ENCODE measurements at regions not wholly inside any gene's neighbourhood (a gene's known extent, or its start where the extent isn't known, plus 50 kb on each side); places are given as distances from the start of the nearest gene placed in this dataset.

DNA sequence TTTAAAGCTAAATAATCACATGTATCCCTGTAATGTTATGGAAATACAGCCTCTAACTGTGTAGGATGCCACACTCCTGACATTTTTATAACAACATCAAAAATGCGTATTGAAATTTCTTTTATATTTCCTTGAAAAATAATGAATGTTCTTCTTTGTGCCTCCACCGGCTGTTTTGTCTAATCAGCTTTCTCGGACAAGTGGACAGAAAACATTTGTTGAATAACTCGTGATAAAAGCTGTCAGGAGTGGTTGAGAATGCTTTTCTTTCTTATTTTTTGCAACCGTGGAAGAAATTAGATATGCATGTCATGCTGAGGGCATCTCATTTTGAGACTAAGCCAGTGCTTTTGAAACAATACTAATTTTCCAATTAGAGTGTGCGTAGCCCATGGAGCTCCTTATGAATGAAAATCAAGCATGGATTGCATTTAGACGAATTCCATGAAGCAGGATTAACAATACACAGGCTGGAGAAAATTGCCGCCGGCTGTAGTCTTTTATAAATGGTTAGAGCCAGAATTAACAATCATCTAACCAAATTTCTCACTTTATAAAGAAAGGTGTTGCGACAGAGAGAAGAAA is 614.5 kb upstream of the LCORL start:
- no peak for TF ChIP-seq ZNF24 (IDR thresholded peaks at IDR 0.05)
- TF ChIP-seq ZNF622 (IDR thresholded peaks at IDR 0.05) = no peak
- TF ChIP-seq FOS (IDR thresholded peaks at IDR 0.05; ENCODE audit: borderline replicate concordance, extremely low read depth, insufficient read length) = no peak
- no peak for TF ChIP-seq ATF7 (IDR thresholded peaks at IDR 0.05; ENCODE audit: low read depth)
- no peak for TF ChIP-seq SREBF2 (IDR thresholded peaks at IDR 0.05; ENCODE audit: low read length)
- Histone ChIP-seq H3K36me3 (ENCODE audit: control insufficient read depth in 2 of 2, insufficient read depth in 2 of 2, low read length in 1 of 2) (no peaks in the 10 kb centered on the region), H3K4me2 (ENCODE audit: control insufficient read depth, insufficient read depth) (no peak overlapping the region), H4K20me1 (ENCODE audit: control insufficient read depth, insufficient read depth) (no peaks in the 10 kb centered on the region), H3K9me3 (replicated peaks; ENCODE audit: control insufficient read depth, insufficient read depth, low read length) (no peaks in the 10 kb centered on the region), H3K79me2 (ENCODE audit: control insufficient read depth, insufficient read depth, low read length) (no peaks in the 10 kb centered on the region), H3K27me3 (replicated peaks in 1 of 2; ENCODE audit: control insufficient read depth in 2 of 2, insufficient read depth in 2 of 2, low read length in 1 of 2) (no peaks in the 10 kb centered on the region), H3K9ac (ENCODE audit: control insufficient read depth, insufficient read depth, low read length) (no peak overlapping the region), H3K4me3 (no peak overlapping the region), H2AFZ (ENCODE audit: control insufficient read depth, low read depth, low read length) (no peak overlapping the region), H3K4me1 (ENCODE audit: control insufficient read depth, insufficient read depth, low read length) (no peaks in the 10 kb centered on the region), H3K27ac (ENCODE audit: control insufficient read depth, insufficient read depth) (no peak overlapping the region)
- WGBS (ENCODE audit: insufficient coverage, insufficient replicate concordance, low lambda C conversion rate, missing lambda C conversion rate) = 36% methylated on average over 10 of the region's 10 CpGs
- ATAC-seq = no peak
- ChIA-PET SMC1A (ENCODE audit: uncharacterized antibody, unreplicated experiment) (interaction anchor here (1.0 kb wide), 1 partner anchor 15 kb away, joined by 5 read pairs; no protein-coding TSS in a partner anchor), POLR2A (no interaction called here), RAD21 (ENCODE audit: unreplicated experiment) (no interaction called here), CTCF (no interaction called here)
- intact Hi-C loops (cut with micrococcal nuclease; ENCODE audit: unreplicated experiment) (no loop called here), in situ Hi-C loops (cut with MboI) (no loop called here)
- BruUV-seq (replicated peaks) = no TSS peak
- DNase-seq (ENCODE audit: low read depth, low spot score) = no peak
- no peak for FAIRE-seq

- Histone ChIP-seq H2AFZ (ENCODE audit: control insufficient read depth, low read depth, low read length) (no peak overlapping the region), H4K20me1 (ENCODE audit: control insufficient read depth, insufficient read depth) (no peaks in the 10 kb centered on the region), H3K27me3 (replicated peaks in 1 of 2; ENCODE audit: control insufficient read depth in 2 of 2, insufficient read depth in 2 of 2, low read length in 1 of 2) (no peaks in the 10 kb centered on the region), H3K4me1 (ENCODE audit: control insufficient read depth, insufficient read depth, low read length) (no peaks in the 10 kb centered on the region), H3K9me3 (replicated peaks; ENCODE audit: control insufficient read depth, insufficient read depth, low read length) (no peaks in the 10 kb centered on the region; the same call in 2 of the 3 replicates), H3K9ac (ENCODE audit: control insufficient read depth, insufficient read depth, low read length) (no peak overlapping the region), H3K27ac (ENCODE audit: control insufficient read depth, insufficient read depth) (no peak overlapping the region), H3K36me3 (ENCODE audit: control insufficient read depth in 2 of 2, insufficient read depth in 2 of 2, low read length in 1 of 2) (no peaks in the 10 kb centered on the region), H3K79me2 (ENCODE audit: control insufficient read depth, insufficient read depth, low read length) (no peaks in the 10 kb centered on the region), H3K4me3 (no peak overlapping the region), H3K4me2 (ENCODE audit: control insufficient read depth, insufficient read depth) (no peak overlapping the region)
- no peak for FAIRE-seq
- in situ Hi-C loops (cut with MboI) = no loop called here
- RAD21 ChIA-PET (ENCODE audit: unreplicated experiment) = no interaction called here
- no TSS peak for BruUV-seq (replicated peaks)
- POLR2A ChIA-PET = no interaction called here
- no peak for DNase-seq (ENCODE audit: low read depth, low spot score)
- ATAC-seq = no peak
- WGBS (ENCODE audit: insufficient coverage, insufficient replicate concordance, low lambda C conversion rate, missing lambda C conversion rate) = 3% methylated on average over 3 of the region's 3 CpGs
- CTCF ChIA-PET = no interaction called here
- intact Hi-C loops (cut with micrococcal nuclease; ENCODE audit: unreplicated experiment) = no loop called here
- SMC1A ChIA-PET (ENCODE audit: uncharacterized antibody, unreplicated experiment) = interaction anchor here (1.0 kb wide), 1 partner anchor 16 kb away, joined by 5 read pairs; no protein-coding TSS in a partner anchor
- TF ChIP-seq ZNF592 (IDR thresholded peaks at IDR 0.05) (no peak), ATF7 (IDR thresholded peaks at IDR 0.05; ENCODE audit: low read depth) (no peak), MYC (IDR thresholded peaks at IDR 0.05; ENCODE audit: insufficient read depth, insufficient read length, insufficient replicate concordance, low read length, severe bottlenecking) (no peak), LARP7 (IDR thresholded peaks at IDR 0.05) (no peak), BACH1 (IDR thresholded peaks at IDR 0.05; ENCODE audit: borderline replicate concordance) (no peak), FOXM1 (IDR thresholded peaks at IDR 0.05; ENCODE audit: low read depth, low read length) (no peak), CBX5 (IDR thresholded peaks at IDR 0.05; ENCODE audit: low read depth) (no peak), NFYB (IDR thresholded peaks at IDR 0.05; ENCODE audit: insufficient read depth, low read depth, low read length) (no peak), RCOR1 (conservative IDR thresholded peaks at IDR 0.05; ENCODE audit: low read depth, low read length) (no peak)
- TF ChIP-seq, protein P1, sequence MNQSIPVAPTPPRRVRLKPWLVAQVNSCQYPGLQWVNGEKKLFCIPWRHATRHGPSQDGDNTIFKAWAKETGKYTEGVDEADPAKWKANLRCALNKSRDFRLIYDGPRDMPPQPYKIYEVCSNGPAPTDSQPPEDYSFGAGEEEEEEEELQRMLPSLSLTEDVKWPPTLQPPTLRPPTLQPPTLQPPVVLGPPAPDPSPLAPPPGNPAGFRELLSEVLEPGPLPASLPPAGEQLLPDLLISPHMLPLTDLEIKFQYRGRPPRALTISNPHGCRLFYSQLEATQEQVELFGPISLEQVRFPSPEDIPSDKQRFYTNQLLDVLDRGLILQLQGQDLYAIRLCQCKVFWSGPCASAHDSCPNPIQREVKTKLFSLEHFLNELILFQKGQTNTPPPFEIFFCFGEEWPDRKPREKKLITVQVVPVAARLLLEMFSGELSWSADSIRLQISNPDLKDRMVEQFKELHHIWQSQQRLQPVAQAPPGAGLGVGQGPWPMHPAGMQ (IDR thresholded peaks at IDR 0.05; ENCODE audit: borderline replicate concordance) = no peak
Observed at GRCh38 chr4:18635531-18635930, 614.0 kb upstream of the LCORL start.

All from GM12878 (cell line).